Activated CD8-positive, alpha-beta T cell treated with anti-CD3 and anti-CD28 coated beads for 36 hours (primary cell): ENCODE measurements at regions not wholly inside any gene's neighbourhood (a gene's known extent, or its start where the extent isn't known, plus 50 kb on each side); places are given as distances from the start of the nearest gene placed in this dataset.

Source experiments
- ATAC-seq: fragments of 200-7000 bp; cut with Tn5 transposase; one replicate; pipeline ENCODE4 v1.10.0; 2021; ENCODE audit warnings: mild to moderate bottlenecking, moderate library complexity
- CTCF ChIA-PET: fragments of 350-600 bp; sonication (Branson Sonifier 250); formaldehyde crosslinking; loops from one replicate; lab custom pipeline; 2021; ENCODE audit warnings: antibody characterized with exemption; lab: Charles Lee
- POLR2A ChIA-PET: fragments of 350-600 bp; sonication (Branson Sonifier 250); formaldehyde crosslinking; loops from one replicate; lab custom pipeline; 2021; ENCODE audit warnings: antibody characterized with exemption; lab: Charles Lee
- DNase-seq: peaks from one replicate; pipeline ENCODE4 v3.0.0-alpha.2; 2020
- H3K27ac Mint-ChIP-seq: one replicate; pipeline ENCODE4 v1.8.0; 2021; ENCODE audit warnings: mild to moderate bottlenecking, mixed read lengths
- H3K27me3 Mint-ChIP-seq: one replicate; pipeline ENCODE4 v1.8.0; 2021; ENCODE audit warnings: mixed read lengths
- H3K36me3 Mint-ChIP-seq: one replicate; pipeline ENCODE4 v1.8.0; 2021; ENCODE audit warnings: low read depth, mixed read lengths
- H3K4me1 Mint-ChIP-seq: one replicate; pipeline ENCODE4 v1.8.0; 2021; ENCODE audit warnings: low read depth, mixed read lengths
- H3K4me3 Mint-ChIP-seq: one replicate; pipeline ENCODE4 v1.8.0; 2021; ENCODE audit warnings: mild to moderate bottlenecking, moderate library complexity, mixed read lengths
- H3K9me3 Mint-ChIP-seq: one replicate; pipeline ENCODE4 v1.8.0; 2021; ENCODE audit warnings: mixed read lengths
- CTCF ChIP-seq: fragments of 200-600 bp; IDR thresholded peaks from one replicate; pipeline ENCODE4 v1.8.0; 2022; ENCODE audit warnings: antibody characterized with exemption, mild to moderate bottlenecking
- intact Hi-C: fragments of 100-400 bp; cut with micrococcal nuclease; formaldehyde crosslinking; loops from one replicate; pipeline ENCODE4 v1.10.0; 2022

GRCh38 chr22:47782328-47783075 is 1020.1 kb downstream of the TBC1D22A start:
- intact Hi-C loops: no loop called here
- H3K36me3 Mint-ChIP-seq: no peaks in the 10 kb centered on the region
- ATAC-seq (no peak), DNase-seq (no peak)
- H3K4me3 Mint-ChIP-seq: no peak overlapping the region
- H3K27me3 Mint-ChIP-seq: peaks cover 4% of the 10 kb centered on the region
- H3K4me1 Mint-ChIP-seq: no peaks in the 10 kb centered on the region
- H3K27ac Mint-ChIP-seq: no peak overlapping the region
- peaks cover 3% of the 10 kb centered on the region for H3K9me3 Mint-ChIP-seq
- POLR2A ChIA-PET: no interaction called here
- TF ChIP-seq CTCF: no peak
- CTCF ChIA-PET: no interaction called here

GRCh38 chr22:47781427-47782111 is 1019.1 kb downstream of the TBC1D22A start:
- DNase-seq: no peak
- Mint-ChIP-seq H3K27ac (no peak overlapping the region), H3K4me3 (no peak overlapping the region), H3K36me3 (no peaks in the 10 kb centered on the region), H3K27me3 (peaks cover 4% of the 10 kb centered on the region), H3K4me1 (no peaks in the 10 kb centered on the region), H3K9me3 (peaks cover 3% of the 10 kb centered on the region)
- ChIA-PET POLR2A (no interaction called here), CTCF (no interaction called here)
- no peak for ATAC-seq
- intact Hi-C loops: no loop called here
- no peak for TF ChIP-seq CTCF

GRCh38 chr22:47781024-47781423 is 1018.6 kb downstream of the TBC1D22A start:
- no peak overlapping the region for H3K27ac Mint-ChIP-seq
- CTCF ChIA-PET: no interaction called here
- POLR2A ChIA-PET: no interaction called here
- TF ChIP-seq CTCF: no peak
- intact Hi-C loops: no loop called here
- no peaks in the 10 kb centered on the region for H3K36me3 Mint-ChIP-seq
- H3K4me1 Mint-ChIP-seq: no peaks in the 10 kb centered on the region
- H3K27me3 Mint-ChIP-seq: peaks cover 2% of the 10 kb centered on the region
- H3K9me3 Mint-ChIP-seq: peaks cover 3% of the 10 kb centered on the region
- ATAC-seq (no peak), DNase-seq (no peak)
- H3K4me3 Mint-ChIP-seq: no peak overlapping the region

- ChIA-PET POLR2A (no interaction called here), CTCF (no interaction called here)
- peaks cover under 1% of the 10 kb centered on the region for H3K9me3 Mint-ChIP-seq
- H3K36me3 Mint-ChIP-seq: no peaks in the 10 kb centered on the region
- no peak for TF ChIP-seq CTCF
- no peak for ATAC-seq
- DNase-seq: no peak
- intact Hi-C loops: no loop called here
- H3K4me1 Mint-ChIP-seq: no peaks in the 10 kb centered on the region
- H3K4me3 Mint-ChIP-seq: no peak overlapping the region
- no peak overlapping the region for H3K27ac Mint-ChIP-seq
- H3K27me3 Mint-ChIP-seq: no peaks in the 10 kb centered on the region
Observed at GRCh38 chr22:47780281-47780875, 1017.9 kb downstream of the TBC1D22A start.

- POLR2A ChIA-PET: no interaction called here
- ATAC-seq: no peak
Observed at GRCh38 chr22:47779474-47779873, 1017.0 kb downstream of the TBC1D22A start.

More at GRCh38 chr22:47779474-47779873, 1017.0 kb downstream of the TBC1D22A start:
- DNase-seq: no peak
- Mint-ChIP-seq H3K27ac (no peak overlapping the region), H3K4me3 (no peak overlapping the region), H3K27me3 (no peaks in the 10 kb centered on the region), H3K4me1 (no peaks in the 10 kb centered on the region), H3K9me3 (no peaks in the 10 kb centered on the region), H3K36me3 (no peaks in the 10 kb centered on the region)
- no peak for TF ChIP-seq CTCF
- intact Hi-C loops: no loop called here
- CTCF ChIA-PET: no interaction called here
